HG03064 (cell line): ENCODE measurements at regions not wholly inside any gene's neighbourhood (a gene's known extent, or its start where the extent isn't known, plus 50 kb on each side); places are given as distances from the start of the nearest gene placed in this dataset.

Experiments
- ATAC-seq: cut with Tn5 transposase; IDR thresholded peaks from one replicate; pipeline ENCODE4 v1.9.1; 2021; ENCODE audit warnings: low read depth; ENCODE audit not compliant: unreplicated experiment

DNA sequence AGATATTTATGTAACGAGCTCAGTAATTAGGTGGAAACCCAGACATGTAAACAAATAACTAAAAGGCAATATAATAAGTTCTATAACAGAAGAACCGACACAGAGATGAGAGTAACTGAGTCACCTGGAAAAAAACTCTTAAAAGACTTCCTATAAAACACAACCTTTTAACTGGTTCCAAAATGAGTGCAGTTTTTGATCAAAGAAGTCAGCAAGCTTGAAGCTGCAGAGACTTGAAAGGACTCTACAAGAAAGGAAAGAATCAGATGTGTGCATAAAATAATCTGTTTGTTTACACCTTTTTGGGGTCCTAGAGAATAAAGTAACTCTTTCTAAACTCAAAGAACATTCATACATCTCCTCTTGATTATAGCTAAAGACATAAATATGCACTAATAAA, 560.4 kb upstream of the CCDC54 start:
- ATAC-seq: no peak

DNA sequence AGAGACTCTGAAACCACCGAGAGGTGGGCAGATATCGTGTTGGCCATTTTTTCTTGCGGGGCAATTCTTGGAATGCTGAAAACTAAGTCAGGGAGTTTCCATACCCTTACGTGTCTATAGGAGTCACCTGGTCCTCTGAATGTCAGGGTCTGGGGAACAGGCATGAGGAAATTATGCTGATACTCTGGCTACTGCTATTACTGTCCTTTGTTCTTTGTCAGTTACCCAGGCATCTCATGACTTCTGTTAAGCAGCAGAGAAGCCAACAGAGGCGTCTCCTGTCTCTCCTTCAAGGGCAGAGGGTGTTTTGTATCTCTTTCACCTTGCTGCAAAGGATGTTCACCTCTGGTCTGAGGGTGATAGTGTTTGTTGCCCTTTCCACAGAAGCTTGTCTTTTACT, 559.5 kb upstream of the CCDC54 start:
- no peak for ATAC-seq

DNA sequence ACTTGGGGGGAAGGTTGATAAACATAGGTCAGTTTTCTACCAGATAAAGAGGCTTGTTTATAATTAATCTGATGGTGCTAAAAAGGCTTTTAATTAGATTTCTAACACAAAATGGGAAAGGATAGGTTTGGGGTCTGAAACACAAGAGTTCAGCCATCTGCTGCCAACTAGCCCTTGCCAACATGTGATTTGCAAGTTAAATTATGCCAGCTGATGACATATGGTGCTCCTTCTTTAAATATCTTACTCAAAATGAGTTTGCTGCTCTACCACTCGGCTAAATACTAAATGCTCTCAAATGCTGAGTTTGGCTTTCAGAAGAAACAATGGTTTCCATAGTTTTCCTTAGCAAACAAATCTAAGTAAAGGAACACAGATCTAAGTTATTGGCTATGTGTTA, 557.8 kb upstream of the CCDC54 start:
- no peak for ATAC-seq

DNA sequence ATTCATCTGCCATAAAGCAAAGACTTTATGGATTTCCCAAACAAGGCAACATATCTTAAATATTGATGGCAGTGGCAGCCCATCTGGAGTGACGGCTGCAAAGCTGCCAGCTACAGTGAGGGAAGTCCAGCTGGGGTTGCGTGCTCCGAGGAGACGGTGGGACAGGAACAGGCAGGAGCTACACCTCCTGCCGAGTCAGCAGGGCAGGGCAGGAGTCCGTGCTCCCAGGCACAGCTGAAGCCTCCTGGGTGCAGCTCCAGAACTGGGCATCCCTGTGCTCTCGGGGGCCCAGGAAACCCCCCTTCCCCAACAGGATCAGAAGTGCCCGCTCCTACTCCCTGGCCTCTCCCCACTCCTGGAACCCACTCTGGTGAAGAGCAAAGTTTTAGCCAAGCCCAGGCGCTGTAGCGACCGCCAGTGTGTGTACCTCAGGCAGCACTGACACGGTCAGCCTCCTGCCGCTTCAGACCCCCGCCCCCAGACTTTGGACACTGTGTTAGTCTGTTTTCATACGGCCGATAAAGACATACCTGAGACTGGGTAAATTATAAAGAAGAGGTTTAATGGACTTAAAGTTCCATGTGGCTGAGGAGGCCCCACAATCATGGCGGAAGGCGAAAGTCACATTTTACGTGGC, 556.4 kb upstream of the CCDC54 start:
- ATAC-seq: no peak

DNA sequence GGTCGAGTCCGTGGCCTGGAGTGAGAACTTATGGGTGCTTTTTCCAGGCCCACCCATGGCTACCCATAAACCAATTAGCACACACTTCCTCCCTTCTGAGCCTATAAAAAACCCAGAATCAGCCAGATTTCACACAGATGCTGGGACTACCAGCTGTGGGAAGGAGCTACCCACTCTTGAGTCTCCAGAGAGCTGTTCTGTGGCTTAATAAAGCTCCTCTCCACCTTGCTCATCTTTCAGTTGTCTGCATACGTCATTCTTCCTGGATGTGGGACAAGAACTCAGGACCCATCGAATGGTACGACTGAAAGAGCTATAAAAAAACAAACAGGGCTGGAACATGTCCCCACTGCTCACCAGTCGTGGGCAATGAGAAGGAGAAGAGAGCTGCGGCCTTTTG, 555.4 kb upstream of the CCDC54 start:
- no peak for ATAC-seq

DNA sequence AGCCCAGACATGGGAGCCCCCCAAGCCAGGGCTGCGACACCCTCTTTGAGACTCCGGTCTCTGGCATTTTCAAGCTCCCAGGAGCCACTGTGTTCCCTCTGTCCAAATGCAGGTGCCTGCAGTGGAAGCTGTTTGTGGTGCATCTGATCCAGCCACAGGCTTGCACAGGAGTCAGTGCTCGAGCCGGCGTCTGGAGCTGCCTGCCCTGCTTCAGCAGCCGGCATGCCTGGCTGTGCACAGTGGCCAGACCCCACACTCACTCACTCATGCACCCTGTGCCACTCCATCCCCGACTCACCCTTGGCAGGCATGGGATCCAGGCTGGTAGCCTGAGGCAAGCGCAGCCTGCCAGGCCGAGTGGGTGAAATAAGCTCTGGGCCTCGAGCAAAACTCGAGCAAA, 555.0 kb upstream of the CCDC54 start:
- no peak for ATAC-seq

DNA sequence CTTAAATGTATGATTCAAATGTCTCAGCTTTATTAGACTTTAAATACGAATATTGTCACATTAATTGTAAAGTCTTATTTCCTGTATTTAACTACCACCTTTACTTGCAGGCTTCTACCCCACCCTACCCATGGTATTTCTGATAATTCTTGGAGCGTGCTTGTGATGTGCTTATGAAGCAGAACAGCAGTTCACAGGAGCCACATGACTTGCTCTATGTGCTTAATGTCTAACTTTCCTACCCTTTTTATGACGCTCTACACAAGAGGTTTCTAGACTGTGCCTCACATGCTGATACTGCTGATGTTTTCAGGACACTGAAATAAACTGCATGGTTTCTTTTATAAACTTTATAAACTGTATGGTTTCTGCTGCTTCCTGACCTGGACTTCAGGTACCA, 553.5 kb upstream of the CCDC54 start:
- ATAC-seq: no peak

DNA sequence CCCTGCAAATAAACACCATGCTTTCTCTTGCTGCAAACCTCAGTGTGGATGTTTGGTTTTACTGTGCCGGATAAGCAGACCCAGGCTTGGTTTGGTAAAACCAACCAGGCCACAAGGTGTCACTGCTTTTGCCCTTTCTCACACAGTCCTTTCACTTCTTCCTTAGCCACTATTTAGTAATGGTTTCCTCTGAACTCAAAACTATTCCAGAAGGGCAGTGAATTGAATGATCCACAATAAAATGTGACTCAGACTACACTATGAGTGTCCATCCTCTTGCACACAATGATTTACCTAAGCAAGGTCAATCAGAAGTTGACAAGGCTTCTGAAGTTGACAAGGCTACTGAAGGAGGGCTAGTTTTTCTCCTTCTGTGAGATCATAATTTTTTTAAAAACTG, 552.4 kb upstream of the CCDC54 start:
- no peak for ATAC-seq

DNA sequence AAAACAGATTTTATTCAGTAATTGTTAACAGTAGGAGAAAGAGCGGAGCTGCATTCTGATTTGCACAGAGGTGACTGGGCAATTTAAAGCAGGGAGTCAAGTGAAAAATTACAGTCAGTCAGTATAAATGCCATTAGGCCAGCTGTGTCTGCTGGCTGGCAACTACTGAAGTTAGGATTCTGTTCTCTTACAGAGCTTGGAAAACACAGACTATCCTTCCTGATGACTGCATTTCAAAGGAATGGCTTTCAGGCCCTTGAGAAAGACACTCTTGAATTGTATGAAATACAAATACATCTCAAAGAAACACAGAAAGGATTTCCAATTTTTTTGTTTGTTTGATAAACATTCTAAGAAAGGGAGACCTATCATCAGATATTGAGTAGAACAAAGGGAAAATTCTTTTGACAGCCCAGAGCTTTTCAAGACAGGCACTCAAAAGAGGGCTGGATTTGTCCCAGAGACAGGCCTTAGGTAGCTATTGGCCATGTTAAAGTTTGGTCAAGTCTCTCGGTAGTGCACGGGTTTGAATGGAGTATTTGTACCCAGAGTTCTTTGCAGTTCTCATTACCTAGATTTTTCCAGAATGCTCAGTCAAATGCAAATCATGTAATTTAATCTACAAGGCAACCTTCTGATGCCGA, 551.2 kb upstream of the CCDC54 start:
- no peak for ATAC-seq

DNA sequence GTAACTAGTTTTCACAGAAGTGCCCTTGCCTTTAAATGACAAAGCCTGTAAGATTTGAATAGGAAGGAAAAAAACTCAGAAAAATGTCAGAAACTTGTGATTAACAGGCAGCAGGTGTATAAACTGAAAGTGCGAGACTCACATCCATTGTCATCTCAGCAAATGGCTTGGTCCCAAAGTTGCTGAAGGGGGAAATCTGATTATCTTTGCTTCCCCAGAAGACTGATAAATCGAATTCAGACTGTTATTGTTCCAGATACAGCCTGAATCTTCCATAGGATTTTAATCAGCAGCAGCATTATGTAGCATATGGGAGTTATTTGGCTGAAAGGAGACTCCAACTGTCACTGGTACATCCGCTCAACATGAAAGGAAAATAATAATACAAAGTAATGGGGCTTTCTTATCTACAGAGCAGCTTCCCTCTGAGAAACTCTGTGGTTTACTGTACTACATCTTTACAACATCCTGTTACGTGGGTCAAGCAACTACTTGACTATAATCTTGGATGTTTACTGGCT, 550.4 kb upstream of the CCDC54 start:
- ATAC-seq: no peak

DNA sequence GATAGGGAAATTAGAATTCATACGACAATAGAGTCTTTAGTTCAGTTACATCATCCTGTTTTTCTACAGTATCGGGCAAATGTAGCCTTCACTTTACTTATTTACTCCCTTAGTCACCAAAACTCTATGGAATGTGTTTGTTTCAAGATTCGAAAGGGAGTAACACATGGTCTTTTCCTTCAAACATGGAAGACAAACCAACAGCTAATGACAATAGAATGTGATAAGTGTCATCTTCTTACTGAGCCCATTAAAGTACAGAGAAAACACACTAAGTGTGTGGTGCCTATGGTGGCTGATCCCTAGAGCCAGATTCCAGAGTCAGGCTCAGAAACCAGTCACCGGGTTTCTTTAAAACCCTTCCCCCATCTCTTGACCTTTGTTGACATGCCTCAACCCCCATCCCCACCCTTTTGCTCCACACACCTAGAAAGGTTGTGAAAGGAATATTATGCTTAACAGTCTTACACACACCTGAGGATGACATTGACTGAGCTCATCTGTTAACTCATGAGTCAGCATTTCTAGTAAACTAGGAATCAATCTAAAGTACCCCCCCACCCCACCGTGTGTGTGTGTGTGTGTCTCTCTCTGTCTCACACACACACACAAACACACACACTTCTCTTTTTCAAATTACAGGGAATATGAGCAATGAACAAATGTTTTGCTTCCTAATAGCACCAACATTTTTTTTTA, 549.6 kb upstream of the CCDC54 start:
- ATAC-seq: no peak

DNA sequence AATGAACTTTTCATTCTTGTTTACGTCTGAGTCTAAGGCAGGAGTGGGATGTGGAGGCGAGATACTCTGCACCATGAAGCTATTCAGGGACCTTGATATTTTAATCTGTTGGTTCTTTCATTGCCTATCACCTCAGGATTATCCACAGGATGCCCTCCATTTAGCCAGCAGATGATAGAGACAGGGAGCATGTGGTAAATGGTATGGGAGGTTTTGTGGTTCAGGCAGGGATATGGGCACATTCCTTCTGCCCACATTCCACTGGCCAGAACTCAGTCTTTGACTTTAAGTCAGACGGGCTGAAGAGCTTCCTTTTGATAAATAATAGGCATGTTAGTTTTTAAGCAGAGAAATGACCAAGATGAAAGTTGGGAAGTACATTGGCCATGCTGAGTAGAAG, 548.0 kb upstream of the CCDC54 start:
- no peak for ATAC-seq

DNA sequence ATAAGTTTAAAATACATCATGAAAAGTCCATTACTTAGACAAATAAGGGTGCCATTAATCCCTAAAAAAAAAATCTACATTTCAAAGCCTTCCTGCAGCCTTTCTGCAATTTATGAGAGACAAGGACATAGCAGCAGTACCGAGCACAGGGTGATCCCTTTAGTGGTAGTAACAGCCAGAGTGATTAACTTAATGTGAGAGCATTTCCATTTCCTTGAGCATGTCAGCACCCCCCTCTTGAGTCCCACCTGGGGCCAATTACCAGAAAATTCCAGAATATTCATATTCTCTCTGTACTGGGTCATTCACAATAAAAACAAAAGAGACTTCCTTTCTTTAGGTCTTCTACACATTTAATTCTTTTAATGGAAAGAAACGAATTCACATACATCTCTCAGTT, 546.9 kb upstream of the CCDC54 start:
- ATAC-seq: no peak

DNA sequence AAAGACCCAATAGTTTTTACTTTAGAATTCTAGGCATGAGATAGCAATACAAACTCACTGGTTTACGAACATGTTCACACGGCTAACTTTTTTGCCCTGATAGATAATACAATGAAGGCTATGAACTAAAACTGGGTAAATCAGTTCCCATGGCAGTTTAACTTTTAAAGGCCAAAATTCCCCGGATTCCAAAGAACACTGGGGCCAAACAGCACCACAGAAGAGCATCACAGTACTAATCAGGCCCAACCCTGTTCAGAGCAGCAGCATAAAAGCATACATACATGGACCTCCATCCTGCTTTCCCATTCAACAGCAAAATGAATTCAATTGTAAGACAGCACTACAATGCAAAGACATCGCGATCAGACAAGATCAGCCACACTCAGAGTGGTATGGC, 540.3 kb upstream of the CCDC54 start:
- ATAC-seq: no peak

DNA sequence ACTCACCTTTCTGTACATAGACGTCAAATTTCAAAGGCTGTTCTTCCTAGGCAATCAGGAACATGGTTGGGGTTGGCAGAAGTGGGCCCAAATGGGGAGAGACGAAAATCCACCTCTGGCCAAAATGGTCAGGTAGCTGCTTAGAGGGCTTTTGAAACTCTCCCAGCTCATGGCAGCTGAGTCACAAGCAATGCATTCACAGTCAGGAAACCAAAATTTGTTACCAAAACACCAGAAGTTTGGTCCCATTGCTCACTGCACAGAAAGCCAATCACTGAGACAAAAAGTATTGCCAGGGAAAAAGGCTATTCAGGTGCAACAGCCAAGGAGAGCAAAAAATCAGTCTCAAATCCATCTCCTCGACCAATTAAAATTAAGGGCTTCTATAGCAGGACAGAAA, 539.6 kb upstream of the CCDC54 start:
- no peak for ATAC-seq

DNA sequence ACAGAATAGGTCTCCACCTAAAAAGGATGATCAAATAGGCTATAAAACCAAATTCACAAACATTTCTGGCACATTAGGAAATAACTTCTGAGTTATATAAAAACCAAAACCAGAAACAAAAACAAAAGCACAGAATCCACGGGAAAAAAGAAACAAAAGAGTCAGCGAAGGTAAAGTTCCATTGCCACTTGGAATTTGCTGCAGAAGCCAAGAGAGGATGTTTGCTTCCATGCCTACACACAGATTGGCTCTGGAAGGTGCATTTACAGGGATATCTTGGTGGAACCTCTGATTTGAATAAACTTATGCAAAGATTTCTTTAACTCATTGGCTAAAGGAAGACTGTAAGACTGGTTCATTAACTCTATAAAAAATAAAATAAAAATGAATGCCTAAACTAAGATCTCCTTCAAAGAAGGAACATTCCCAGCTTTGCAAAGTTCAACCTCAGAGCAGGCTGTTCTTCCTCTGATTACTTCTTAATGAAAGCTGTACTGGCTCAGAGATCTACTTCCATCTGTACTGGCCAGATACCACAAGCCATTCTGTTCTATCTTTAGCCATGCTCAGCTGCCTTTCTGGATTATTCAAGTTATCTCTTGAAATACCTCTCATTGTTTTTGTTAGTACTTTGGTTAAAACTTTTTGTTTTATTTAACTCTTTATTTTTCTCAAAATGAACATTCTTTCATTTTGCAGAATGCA, 537.5 kb upstream of the CCDC54 start:
- no peak for ATAC-seq

DNA sequence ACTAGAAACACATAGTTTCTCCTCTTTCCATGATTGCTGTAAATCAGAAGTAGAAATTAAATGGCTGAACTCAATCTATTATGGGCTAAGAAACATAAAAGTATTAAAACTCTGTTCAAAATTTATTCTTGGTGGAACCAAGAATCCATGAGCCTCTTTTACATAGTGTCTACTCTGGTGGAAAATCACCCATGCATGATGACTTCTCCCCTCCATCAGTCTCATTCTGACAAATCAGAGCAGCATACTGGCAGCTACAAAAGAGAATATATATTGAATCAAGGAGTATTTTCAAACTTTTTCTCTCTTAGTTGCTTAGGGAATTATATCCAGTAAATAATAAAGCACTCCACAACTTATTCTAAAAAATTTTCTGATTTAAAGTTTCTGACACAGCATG, 536.9 kb upstream of the CCDC54 start:
- no peak for ATAC-seq

DNA sequence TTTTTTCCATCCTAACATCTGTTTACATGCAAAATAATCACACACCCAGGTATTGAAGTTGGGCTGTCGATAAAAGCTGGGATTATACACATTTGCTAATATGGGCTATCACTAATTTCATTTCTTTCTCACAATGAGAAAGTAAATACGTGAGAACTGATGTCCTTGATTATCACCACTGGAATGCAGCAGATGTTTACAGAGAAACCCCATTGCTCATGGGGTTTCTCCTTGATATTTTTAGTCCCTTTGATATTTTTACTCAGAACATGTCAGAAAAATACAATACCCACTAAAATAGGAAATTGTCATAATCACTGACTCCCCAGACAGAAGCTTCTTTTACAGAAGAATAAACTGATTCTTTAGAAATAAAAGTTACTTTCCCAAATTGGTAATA, 535.1 kb upstream of the CCDC54 start:
- ATAC-seq: no peak

DNA sequence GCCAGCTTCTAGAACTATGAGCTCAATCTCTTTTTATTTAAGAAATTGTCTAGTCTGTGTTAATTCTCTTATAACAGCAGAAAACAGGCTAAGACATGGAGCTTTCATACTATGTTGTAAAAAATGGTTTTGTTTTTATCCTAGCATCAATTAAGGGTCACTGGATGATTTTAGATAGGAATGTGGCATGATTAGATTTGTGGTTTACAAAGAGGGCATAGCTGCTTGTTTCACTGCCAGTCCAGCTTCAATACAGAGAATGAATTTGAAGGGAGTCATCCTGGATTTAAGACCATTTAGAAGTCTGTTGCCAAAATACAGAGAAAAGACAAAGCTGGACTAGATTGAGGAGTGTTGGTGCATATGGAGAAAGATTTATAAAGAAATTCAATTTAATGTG, 532.6 kb upstream of the CCDC54 start:
- no peak for ATAC-seq

DNA sequence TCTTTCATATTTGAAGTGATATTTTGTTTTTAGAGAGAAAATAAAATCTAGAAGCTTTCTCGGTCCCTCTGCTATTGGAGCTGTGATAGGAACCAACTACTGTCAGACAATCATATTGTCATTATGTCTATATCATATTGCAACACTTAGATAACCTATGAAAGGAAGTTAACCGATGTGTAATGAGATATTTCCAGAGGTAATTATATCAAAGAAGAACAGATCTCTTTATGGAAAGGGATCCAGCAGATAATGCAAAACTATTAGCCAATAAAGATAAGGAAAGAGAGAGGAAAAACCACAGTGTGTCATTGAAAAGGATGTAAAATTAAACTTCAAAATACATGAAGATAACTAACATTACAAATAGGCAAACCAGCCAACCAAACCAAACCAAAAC, 529.1 kb upstream of the CCDC54 start:
- ATAC-seq: no peak

DNA sequence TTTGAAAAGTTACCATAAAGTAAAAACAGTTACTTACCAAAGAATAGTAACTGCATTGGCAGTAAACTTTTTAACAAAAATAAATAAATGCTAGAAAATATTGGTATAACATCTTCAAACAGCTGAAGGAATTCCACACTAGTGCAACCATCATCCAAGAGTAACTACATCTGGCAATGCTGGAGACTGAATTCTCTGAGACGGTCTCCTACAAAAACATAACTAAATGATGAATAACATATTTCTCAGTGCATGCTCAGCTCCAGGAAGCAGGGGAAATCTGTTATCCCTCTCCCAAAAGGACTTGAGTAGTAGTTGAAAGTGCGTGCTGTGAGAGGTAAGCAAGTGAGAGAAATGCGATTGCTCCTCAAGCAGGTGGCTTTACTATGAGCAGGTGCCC, 526.8 kb upstream of the CCDC54 start:
- ATAC-seq: no peak
